OCI-LY3 (cell line): ENCODE measurements at regions not wholly inside any gene's neighbourhood (a gene's known extent, or its start where the extent isn't known, plus 50 kb on each side); places are given as distances from the start of the nearest gene placed in this dataset.

Experiments used
- H2AFZ ChIP-seq: fragments of 200-600, 300-600 bp; shearing (Covaris generic); 2 replicates; pipeline ENCODE4 v1.6.0; 2014; ENCODE audit warnings: antibody characterized with exemption, low read depth, low read length
- H3K27ac ChIP-seq: fragments of 200-600, 300-600 bp; sonication (generic); 2 replicates; pipeline ENCODE4 v1.5.1; 2014; ENCODE audit warnings: mild to moderate bottlenecking, low read length, moderate library complexity, mixed read lengths
- H3K27me3 ChIP-seq: fragments of 200-600, 300-600 bp; sonication (generic); 2 replicates; pipeline ENCODE4 v1.6.1; 2014; ENCODE audit warnings: low read depth, low read length, mixed read lengths
- H3K36me3 ChIP-seq: fragments of 200-600, 300-600 bp; sonication (generic); replicated peaks from 2 replicates; pipeline ENCODE3; 2014; ENCODE audit warnings: low read depth, low read length, mixed read lengths
- H3K4me1 ChIP-seq: fragments of 300-600, 200-600 bp; sonication (generic); 2 replicates; pipeline ENCODE4 v1.6.1; 2014; ENCODE audit warnings: low read length, mixed read lengths
- H3K4me2 ChIP-seq: fragments of 200-600, 300-600 bp; sonication (generic); 2 replicates; pipeline ENCODE4 v1.6.1; 2014; ENCODE audit warnings: low read length, mixed read lengths
- H3K4me3 ChIP-seq: fragments of 300-600, 200-600 bp; sonication (generic); 2 replicates; pipeline ENCODE4 v1.5.1; 2014; ENCODE audit warnings: antibody characterized with exemption, mild to moderate bottlenecking, low read length, moderate library complexity
- H3K79me2 ChIP-seq: fragments of 300-600, 200-600 bp; shearing (Covaris generic); 2 replicates; pipeline ENCODE4 v1.6.1; 2014; ENCODE audit warnings: mild to moderate bottlenecking, low read length, mixed read lengths
- H3K9ac ChIP-seq: fragments of 300-600, 200-600 bp; shearing (Covaris generic); 2 replicates; pipeline ENCODE4 v1.6.0; 2014; ENCODE audit warnings: mild to moderate bottlenecking, low read length, moderate library complexity
- H3K9me3 ChIP-seq: fragments of 200-600, 300-600 bp; shearing (Covaris generic); 2 replicates; pipeline ENCODE4 v1.6.1; 2014; ENCODE audit warnings: low read length, mixed read lengths; ENCODE audit not compliant: insufficient read depth
- H4K20me1 ChIP-seq: fragments of 200-600, 300-600 bp; sonication (generic); 2 replicates; pipeline ENCODE4 v1.6.1; 2016; ENCODE audit warnings: low read length, mixed read lengths; ENCODE audit not compliant: insufficient read depth
- CTCF ChIP-seq: fragments of 200-600, 300-600 bp; sonication (generic); IDR thresholded peaks from 2 replicates; pipeline ENCODE4 v1.5.1; 2014; ENCODE audit warnings: antibody characterized with exemption, low read length, low read depth
- EZH2phosphoT487 ChIP-seq: fragments of 200-600 bp; shearing (Covaris generic); IDR thresholded peaks from 2 replicates; pipeline ENCODE4 v1.6.1; 2018; ENCODE audit warnings: antibody characterized with exemption, mixed run types, low read depth

DNA sequence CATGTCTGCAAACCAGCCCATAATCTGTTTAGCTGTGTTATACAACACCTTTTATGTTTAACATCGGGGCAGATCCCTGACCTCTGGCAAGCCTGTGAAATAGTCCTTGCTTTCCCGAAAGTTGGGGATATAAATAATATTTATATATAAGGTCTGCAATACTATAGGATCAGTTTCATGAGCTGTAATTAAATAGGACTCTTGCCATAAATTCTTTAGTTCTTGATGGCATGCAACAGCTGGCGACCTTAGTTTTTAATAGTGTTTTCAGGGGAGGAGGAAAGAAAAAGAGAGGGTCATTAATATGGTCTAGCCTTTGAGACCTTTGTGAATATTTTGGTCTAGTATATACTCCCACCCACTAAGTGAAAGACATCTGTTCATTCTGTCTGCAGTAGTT is 166.5 kb downstream of the MTX2 start:
- Histone ChIP-seq H3K79me2 (no peaks in the 10 kb centered on the region), H3K36me3 (no peaks in the 10 kb centered on the region), H3K27ac (no peak overlapping the region), H3K9ac (no peak overlapping the region), H3K9me3 (no peaks in the 10 kb centered on the region), H3K4me2 (no peak overlapping the region), H3K4me1 (no peaks in the 10 kb centered on the region), H2AFZ (no peak overlapping the region), H3K27me3 (no peaks in the 10 kb centered on the region), H4K20me1 (no peaks in the 10 kb centered on the region), H3K4me3 (no peak overlapping the region)
- TF ChIP-seq EZH2phosphoT487: no peak
- no peak for TF ChIP-seq CTCF

DNA sequence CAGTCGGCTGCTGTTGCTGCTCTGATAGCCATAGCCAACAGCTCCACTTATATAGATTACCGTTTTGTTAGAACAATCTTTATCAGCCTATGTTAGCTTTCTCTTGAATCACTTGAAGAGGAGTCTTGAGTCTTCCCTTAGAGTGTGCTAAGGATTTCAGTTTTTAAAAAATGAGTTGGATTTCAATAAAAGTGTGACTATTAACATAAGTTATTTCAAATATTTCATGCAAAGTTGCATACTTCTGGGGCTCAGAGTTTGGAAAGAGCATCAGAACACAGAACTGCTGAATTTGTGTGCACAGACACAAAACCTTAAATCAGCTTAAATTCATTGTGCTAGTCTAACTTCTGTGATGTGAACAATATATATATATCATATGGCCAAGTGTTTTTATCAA is 174.7 kb downstream of the MTX2 start:
- Histone ChIP-seq H3K4me2 (no peak overlapping the region), H3K27me3 (no peaks in the 10 kb centered on the region), H2AFZ (no peak overlapping the region), H3K36me3 (no peaks in the 10 kb centered on the region), H3K4me3 (no peak overlapping the region), H3K27ac (no peak overlapping the region), H3K79me2 (no peaks in the 10 kb centered on the region), H3K4me1 (no peaks in the 10 kb centered on the region), H3K9me3 (no peaks in the 10 kb centered on the region), H4K20me1 (no peaks in the 10 kb centered on the region), H3K9ac (no peak overlapping the region)
- TF ChIP-seq EZH2phosphoT487 (no peak), CTCF (no peak)

DNA sequence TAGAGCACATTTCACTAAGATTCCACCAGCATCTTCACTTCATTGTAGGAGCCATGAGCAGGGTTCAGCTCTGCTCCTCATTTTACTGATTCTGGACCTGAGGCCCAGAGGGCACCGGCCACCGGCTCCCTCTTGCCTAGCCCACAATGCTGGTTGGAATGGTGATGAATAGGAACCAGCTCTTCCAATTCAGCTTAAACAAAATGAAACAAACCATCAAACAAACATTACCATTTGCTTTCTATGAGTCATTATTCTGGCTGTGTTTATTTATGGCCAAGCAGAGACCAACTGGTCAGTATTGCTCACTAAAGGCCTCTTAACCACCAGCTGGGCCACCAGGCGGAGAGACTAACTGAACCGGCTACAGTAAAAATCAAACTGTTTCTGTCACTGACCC is 176.7 kb downstream of the MTX2 start:
- Histone ChIP-seq H3K4me1 (no peaks in the 10 kb centered on the region), H4K20me1 (no peaks in the 10 kb centered on the region), H3K4me2 (no peak overlapping the region), H3K9ac (no peak overlapping the region), H2AFZ (no peak overlapping the region), H3K4me3 (no peak overlapping the region), H3K27me3 (no peaks in the 10 kb centered on the region), H3K27ac (no peak overlapping the region), H3K9me3 (no peaks in the 10 kb centered on the region), H3K36me3 (no peaks in the 10 kb centered on the region), H3K79me2 (no peaks in the 10 kb centered on the region)
- no peak for TF ChIP-seq EZH2phosphoT487

- Histone ChIP-seq H3K9ac (no peak overlapping the region), H3K36me3 (no peaks in the 10 kb centered on the region), H3K4me3 (no peak overlapping the region), H4K20me1 (no peaks in the 10 kb centered on the region), H2AFZ (no peak overlapping the region), H3K4me1 (no peaks in the 10 kb centered on the region), H3K79me2 (no peaks in the 10 kb centered on the region), H3K9me3 (no peaks in the 10 kb centered on the region), H3K27ac (no peak overlapping the region), H3K27me3 (no peaks in the 10 kb centered on the region), H3K4me2 (no peak overlapping the region)
- no peak for TF ChIP-seq CTCF
- no peak for TF ChIP-seq EZH2phosphoT487
These were observed 177.6 kb downstream of the MTX2 start for GRCh38 chr2:176446718-176447414.
